ENCODE measurements at regions not wholly inside any gene's neighbourhood (a gene's known extent, or its start where the extent isn't known, plus 50 kb on each side); places are given as distances from the start of the nearest gene placed in this dataset.

DNA sequence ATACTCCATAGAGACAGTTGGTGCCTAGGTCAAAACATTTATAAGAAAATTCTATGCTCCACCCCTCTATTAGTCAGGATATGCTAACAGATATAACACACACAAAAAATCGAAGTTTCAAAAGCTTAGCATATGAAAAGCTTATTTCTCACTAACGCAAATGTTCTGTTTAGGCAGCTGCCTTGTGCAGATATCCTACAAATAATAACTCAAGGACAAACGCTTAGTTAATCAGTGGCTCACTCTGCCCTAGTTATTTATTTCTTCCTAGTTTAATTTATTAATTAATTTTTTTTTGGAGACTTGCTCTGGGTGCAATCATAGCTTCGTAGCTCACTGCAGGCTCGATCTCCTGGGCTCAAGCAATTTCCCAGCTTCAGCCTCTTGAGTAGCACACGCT is 259.7 kb upstream of the GPC6 start:
- Histone ChIP-seq H3K4me1 (no peaks in the 10 kb centered on the region), H3K9me3 (replicated peaks in 1 of 11) (peaks cover 0 to 6% (median 0%) of the 10 kb centered on the region in 11 experiments; a peak in 2 of 22 replicates), H3K27me3 (no peaks in the 10 kb centered on the region), H3K4me2 (no peak overlapping the region), H3K4me3 (no peak overlapping the region), H4K20me1 (no peaks in the 10 kb centered on the region), H3K36me3 (no peaks in the 10 kb centered on the region), H3K27ac (no peak overlapping the region), H3K9ac (no peak overlapping the region)
- TF ChIP-seq Cebpa-rat (IDR thresholded peaks at IDR 0.05): no peak

DNA sequence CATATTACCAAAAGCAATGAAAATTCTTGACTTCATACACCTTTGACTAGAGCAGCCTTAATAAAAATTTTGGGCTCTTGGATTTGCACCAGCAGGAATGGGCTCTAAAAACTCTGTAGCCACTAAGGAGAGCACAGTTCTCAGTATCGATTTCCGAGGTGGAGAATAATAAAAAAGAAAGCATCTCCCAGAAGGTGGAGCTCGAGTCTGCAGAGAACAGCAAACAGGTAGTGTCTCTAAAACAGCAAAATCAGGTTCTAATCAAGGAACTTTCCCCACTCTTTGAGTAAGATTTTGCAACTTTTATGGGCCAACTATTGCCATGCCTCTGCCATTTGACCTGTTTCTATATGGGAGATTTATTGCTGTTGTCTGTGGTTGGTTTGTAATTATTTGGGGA is 258.7 kb upstream of the GPC6 start:
- Histone ChIP-seq H3K4me1 (no peaks in the 10 kb centered on the region), H3K27me3 (no peaks in the 10 kb centered on the region), H4K20me1 (no peaks in the 10 kb centered on the region), H3K4me3 (no peak overlapping the region), H3K9me3 (replicated peaks in 1 of 11) (peaks cover 0 to 6% (median 0%) of the 10 kb centered on the region in 11 experiments; a peak in 2 of 22 replicates), H3K4me2 (no peak overlapping the region), H3K27ac (no peak overlapping the region), H3K9ac (no peak overlapping the region), H3K36me3 (no peaks in the 10 kb centered on the region)
- TF ChIP-seq Cebpa-rat (IDR thresholded peaks at IDR 0.05): no peak

DNA sequence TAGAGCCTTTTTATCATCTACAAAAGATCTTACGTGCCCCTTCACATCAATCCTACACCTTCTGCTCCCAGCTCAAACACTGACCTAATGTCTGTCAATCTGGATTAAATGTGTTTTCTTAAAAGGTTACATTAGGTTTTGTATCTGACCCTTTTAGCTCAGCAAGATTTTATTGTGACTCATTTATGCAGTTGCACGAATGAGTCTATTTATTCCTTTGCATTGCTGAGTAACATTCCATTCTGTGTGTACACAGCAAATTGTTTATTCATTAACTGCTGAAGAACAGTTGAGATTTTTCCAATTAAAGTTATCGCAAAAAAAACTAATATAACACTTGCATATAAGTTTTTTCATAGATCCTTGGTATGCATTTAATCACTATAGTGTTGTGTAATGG is 253.9 kb upstream of the GPC6 start:
- Histone ChIP-seq H3K9ac (no peak overlapping the region), H4K20me1 (no peaks in the 10 kb centered on the region), H3K27ac (no peak overlapping the region), H3K36me3 (no peaks in the 10 kb centered on the region), H3K4me1 (no peaks in the 10 kb centered on the region), H3K4me2 (no peak overlapping the region), H3K27me3 (no peaks in the 10 kb centered on the region), H3K9me3 (replicated peaks in 1 of 11) (peaks cover 0 to 3% (median 0%) of the 10 kb centered on the region in 11 experiments; a peak in 1 of 22 replicates), H3K4me3 (no peak overlapping the region)
- no peak for TF ChIP-seq Cebpa-rat (IDR thresholded peaks at IDR 0.05)

DNA sequence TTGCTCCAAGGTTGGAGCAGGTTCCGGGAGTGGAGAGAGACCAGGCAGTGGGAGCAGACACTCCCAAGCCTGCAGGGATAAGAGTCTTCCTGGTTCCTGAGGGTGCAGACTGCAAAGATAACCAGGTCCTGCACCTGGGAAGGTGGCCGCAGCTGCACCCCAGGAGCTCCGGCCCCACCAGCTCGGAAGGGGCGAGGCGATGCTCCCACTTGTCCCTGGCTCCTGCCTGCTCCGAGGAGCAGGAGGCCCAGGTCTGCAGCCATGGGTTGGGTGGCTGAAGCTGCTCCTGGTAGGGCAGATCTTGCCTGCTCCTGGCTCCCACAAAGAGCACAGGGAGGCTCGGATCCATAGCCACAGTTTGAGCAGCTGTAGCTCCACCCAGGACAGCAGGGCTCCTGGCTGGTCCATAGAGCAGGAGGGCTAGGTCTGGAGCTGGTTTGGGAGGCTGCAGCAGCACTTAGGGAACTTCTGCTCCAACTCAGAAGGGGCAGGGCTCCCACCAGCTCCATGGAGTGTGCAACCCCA is 251.6 kb upstream of the GPC6 start:
- no peak for TF ChIP-seq Cebpa-rat (IDR thresholded peaks at IDR 0.05)
- Histone ChIP-seq H3K27ac (no peak overlapping the region), H3K27me3 (no peaks in the 10 kb centered on the region), H3K9ac (no peak overlapping the region), H3K36me3 (no peaks in the 10 kb centered on the region), H4K20me1 (no peaks in the 10 kb centered on the region), H3K4me1 (no peaks in the 10 kb centered on the region), H3K4me3 (no peak overlapping the region), H3K4me2 (no peak overlapping the region), H3K9me3 (replicated peaks in 1 of 11) (peaks cover 0 to 3% (median 0%) of the 10 kb centered on the region in 11 experiments; a peak in 1 of 22 replicates)

DNA sequence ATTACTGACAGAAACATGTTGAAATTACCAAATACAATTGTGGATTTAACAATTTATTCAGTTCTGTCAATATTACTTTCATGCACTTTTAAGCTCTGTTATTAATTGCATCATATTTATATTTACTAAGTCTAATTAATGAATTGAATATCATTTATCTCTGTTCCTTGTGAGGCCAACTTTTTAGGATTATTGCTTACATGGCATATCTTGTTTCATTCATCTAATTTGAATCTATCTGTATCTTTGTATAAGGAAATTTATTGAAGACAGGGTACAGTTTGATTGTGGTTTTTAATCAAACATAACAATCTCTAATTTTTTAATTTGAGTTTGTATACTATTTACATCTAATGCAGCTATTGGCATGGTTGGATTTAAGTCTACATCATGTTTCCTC is 249.9 kb upstream of the GPC6 start:
- H3K4me3 ChIP-seq: no peak overlapping the region
- no peaks in the 10 kb centered on the region for H4K20me1 ChIP-seq
- no peaks in the 10 kb centered on the region for H3K4me1 ChIP-seq
- no peaks in the 10 kb centered on the region for H3K27me3 ChIP-seq
- no peak overlapping the region for H3K4me2 ChIP-seq
- H3K27ac ChIP-seq: no peak overlapping the region
- TF ChIP-seq Cebpa-rat (IDR thresholded peaks at IDR 0.05): no peak
- no peaks in the 10 kb centered on the region for H3K36me3 ChIP-seq
- peaks cover 0 to 3% (median 0%) of the 10 kb centered on the region in 11 experiments; a peak in 1 of 22 replicates for H3K9me3 ChIP-seq (replicated peaks in 1 of 11)
- no peak overlapping the region for H3K9ac ChIP-seq

DNA sequence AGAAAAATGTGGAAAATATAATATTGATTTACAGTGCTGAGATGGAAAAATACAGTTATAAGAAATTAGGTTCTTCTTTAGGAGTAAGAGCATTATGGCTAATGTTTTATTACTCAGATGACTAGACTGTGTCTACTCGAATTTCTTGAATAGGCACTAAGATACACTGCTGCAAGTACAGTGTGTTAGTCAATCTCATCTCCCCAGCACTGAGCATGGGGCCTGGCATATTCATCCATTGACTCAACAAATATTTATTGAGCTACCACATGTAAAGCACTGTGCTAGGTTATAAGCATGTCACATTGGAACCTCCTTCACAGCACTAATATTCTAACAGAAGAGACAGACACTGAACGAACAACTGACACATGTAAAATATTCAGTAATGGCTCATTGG is 242.5 kb upstream of the GPC6 start:
- no peak overlapping the region for H3K9ac ChIP-seq
- no peak for TF ChIP-seq Cebpa-rat (IDR thresholded peaks at IDR 0.05)
- H3K9me3 ChIP-seq (replicated peaks in 1 of 11): peaks cover 0 to 6% (median 0%) of the 10 kb centered on the region in 11 experiments; a peak in 4 of 22 replicates
- H3K4me2 ChIP-seq: no peak overlapping the region
- H3K27me3 ChIP-seq: no peaks in the 10 kb centered on the region
- no peak overlapping the region for H3K4me3 ChIP-seq
- no peaks in the 10 kb centered on the region for H3K36me3 ChIP-seq
- H3K4me1 ChIP-seq: no peaks in the 10 kb centered on the region
- no peak overlapping the region for H3K27ac ChIP-seq
- H4K20me1 ChIP-seq: no peaks in the 10 kb centered on the region

DNA sequence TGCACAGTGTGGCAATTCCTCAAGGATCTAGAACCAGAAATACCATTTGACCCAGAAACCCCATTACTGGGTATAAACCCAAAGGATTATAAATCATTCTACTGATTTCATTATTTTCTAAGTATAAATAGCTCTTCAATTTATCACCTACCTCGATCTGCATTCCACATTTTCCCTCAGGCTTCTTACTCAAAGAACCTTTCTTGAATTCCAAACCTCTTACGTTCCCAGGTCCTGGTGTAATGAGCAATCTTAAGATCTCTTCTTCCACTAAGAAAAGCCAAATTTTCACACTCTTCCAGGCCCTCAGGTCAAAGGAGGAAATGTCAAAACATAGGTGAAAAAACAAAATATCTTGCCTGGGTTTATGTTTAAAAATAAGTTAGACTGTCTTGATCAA is 237.3 kb upstream of the GPC6 start:
- no peak overlapping the region for H3K4me2 ChIP-seq
- TF ChIP-seq Cebpa-rat (IDR thresholded peaks at IDR 0.05): no peak
- H3K27ac ChIP-seq: no peak overlapping the region
- no peaks in the 10 kb centered on the region for H3K27me3 ChIP-seq
- H3K36me3 ChIP-seq: no peaks in the 10 kb centered on the region
- H3K4me1 ChIP-seq: no peaks in the 10 kb centered on the region
- no peak overlapping the region for H3K4me3 ChIP-seq
- H3K9me3 ChIP-seq (replicated peaks in 1 of 11): peaks cover 0 to 6% (median 0%) of the 10 kb centered on the region in 11 experiments; a peak in 2 of 22 replicates
- no peak overlapping the region for H3K9ac ChIP-seq
- no peaks in the 10 kb centered on the region for H4K20me1 ChIP-seq

DNA sequence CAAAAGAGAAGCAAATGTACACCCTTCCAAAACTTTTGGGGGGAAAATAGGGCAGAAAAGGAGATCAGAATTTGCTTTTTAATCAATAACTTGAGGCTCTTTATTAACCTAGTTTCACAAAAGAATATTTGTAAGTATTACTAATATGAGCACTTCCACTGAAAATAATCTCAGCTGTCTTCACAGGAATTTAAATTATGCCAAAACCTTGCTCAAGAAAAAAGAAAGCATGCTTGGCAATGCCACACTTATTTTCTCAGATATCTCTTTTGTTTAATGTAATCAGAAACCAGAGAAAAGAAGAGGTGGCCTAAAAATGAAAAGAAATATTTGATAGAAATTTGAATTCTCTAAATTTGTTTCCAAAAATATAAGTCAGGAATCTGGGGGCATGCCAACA is 234.9 kb upstream of the GPC6 start:
- Histone ChIP-seq H3K4me3 (no peak overlapping the region), H3K36me3 (no peaks in the 10 kb centered on the region), H3K4me2 (no peak overlapping the region), H3K9me3 (replicated peaks in 1 of 11) (peaks cover 0 to 8% (median 0%) of the 10 kb centered on the region in 11 experiments; a peak in 2 of 22 replicates), H3K4me1 (no peaks in the 10 kb centered on the region), H4K20me1 (no peaks in the 10 kb centered on the region), H3K27ac (no peak overlapping the region), H3K9ac (no peak overlapping the region), H3K27me3 (no peaks in the 10 kb centered on the region)
- no peak for TF ChIP-seq Cebpa-rat (IDR thresholded peaks at IDR 0.05)

DNA sequence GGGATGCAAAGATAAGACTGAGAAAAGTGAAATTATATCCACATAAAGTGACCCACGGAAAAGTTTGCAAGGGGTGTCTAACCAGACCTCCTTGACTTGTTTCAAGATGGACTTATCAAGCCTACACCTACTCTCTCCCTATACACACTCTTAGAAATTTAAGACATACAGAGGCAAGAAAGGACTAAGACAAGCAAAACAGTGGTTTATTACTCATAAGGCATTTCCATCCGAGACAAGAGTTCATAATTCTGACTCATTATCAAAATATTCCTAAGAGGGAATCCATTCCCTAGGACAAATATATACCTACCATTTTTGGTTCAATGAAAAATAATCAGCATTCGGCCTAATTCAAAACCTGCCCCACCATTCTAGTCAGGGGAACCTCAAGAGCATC is 232.6 kb upstream of the GPC6 start:
- no peak overlapping the region for H3K27ac ChIP-seq
- H4K20me1 ChIP-seq: no peaks in the 10 kb centered on the region
- H3K9ac ChIP-seq: no peak overlapping the region
- no peaks in the 10 kb centered on the region for H3K4me1 ChIP-seq
- H3K9me3 ChIP-seq (replicated peaks in 1 of 11): peaks cover 0 to 8% (median 0%) of the 10 kb centered on the region in 11 experiments; a peak in 2 of 22 replicates
- no peaks in the 10 kb centered on the region for H3K27me3 ChIP-seq
- H3K4me3 ChIP-seq: no peak overlapping the region
- H3K4me2 ChIP-seq: no peak overlapping the region
- TF ChIP-seq Cebpa-rat (IDR thresholded peaks at IDR 0.05): no peak
- no peaks in the 10 kb centered on the region for H3K36me3 ChIP-seq

DNA sequence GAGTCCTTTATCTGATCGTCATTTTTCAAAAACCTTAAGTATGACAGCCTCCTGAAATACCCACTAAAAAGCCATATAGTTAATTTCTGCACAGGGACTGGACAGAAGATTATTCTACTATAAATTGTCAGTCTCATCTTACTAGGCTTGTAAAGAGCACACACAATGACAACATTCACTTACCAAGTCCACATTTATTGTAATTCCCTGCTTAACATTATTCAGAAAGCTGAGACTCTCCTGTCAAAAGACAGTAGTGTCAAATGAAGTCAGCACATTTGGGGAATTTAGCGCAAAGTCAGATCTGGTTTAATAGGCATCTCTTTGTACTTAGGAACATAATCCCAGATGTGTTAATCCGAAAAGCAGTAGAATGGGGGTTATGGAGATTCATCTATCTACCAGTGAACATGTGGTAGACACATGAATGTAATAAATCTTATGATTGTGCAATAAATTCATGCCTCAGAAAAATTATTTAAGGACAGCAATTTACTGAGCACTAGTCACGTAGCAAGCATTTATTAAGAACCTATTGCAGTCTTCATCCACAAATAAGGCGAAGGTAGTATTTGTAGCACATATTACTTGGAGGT is 224.6 kb upstream of the GPC6 start:
- peaks cover 0 to 12% (median 0%) of the 10 kb centered on the region in 10 experiments; a peak in 4 of 20 replicates for H3K4me1 ChIP-seq
- no peak overlapping the region for H3K27ac ChIP-seq
- no peak overlapping the region for H3K4me3 ChIP-seq
- no peaks in the 10 kb centered on the region for H3K36me3 ChIP-seq
- H3K4me2 ChIP-seq: no peak overlapping the region
- peak in 2 of 11 experiments; percentile 46 to 58; a peak in 4 of 22 replicates for TF ChIP-seq Cebpa-rat (IDR thresholded peaks at IDR 0.05)
- no peaks in the 10 kb centered on the region for H4K20me1 ChIP-seq
- H3K27me3 ChIP-seq: no peaks in the 10 kb centered on the region
- H3K9ac ChIP-seq: no peak overlapping the region
- peaks cover 0 to 14% (median 0%) of the 10 kb centered on the region in 11 experiments; a peak in 6 of 22 replicates for H3K9me3 ChIP-seq (replicated peaks in 1 of 11)
